Stimulated activated CD8-positive, alpha-beta memory T cell treated with anti-CD3 and anti-CD28 coated beads, Interleukin-4, amount 100 ng/mL, for 24 hours (primary cell): ENCODE measurements at regions not wholly inside any gene's neighbourhood (a gene's known extent, or its start where the extent isn't known, plus 50 kb on each side); places are given as distances from the start of the nearest gene placed in this dataset.

Experiments used
- DNase-seq: peaks from one replicate; pipeline ENCODE4 v3.0.0-alpha.2; 2020; ENCODE audit warnings: low read depth

DNA sequence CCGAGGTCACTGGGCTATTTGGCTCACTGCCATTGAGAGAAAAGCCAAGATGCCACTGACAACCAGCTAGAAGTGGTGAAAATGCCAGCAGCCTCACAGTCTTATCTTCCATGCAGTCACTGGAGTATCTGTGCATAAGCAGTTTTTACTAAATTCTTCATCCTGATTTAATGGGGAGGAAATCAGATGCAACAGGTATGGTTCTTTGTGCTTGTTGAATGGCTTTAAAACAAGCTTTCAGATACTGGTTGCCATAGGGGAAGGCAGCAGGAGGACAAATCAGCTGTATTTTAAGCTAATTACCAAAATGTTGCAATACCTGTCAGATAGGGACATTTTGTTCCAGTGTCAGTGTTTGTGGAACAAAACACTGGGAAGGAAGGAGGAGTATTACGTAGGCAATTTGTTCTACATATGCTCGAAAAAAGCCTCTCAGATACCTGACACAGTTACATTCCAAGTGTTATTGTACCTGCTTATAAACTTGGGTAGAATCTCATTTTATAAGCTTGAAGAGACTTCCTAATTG, 54.1 kb upstream of the ARHGAP5 start:
- no peak for DNase-seq

GRCh38 chr14:32023540-32023939, 53.6 kb upstream of the ARHGAP5 start:
- no peak for DNase-seq

- no peak for DNase-seq
These were observed 49.7 kb upstream of the ARHGAP5 start for GRCh38 chr14:32027255-32027939.
